ENCODE measurements at regions not wholly inside any gene's neighbourhood (a gene's known extent, or its start where the extent isn't known, plus 50 kb on each side); places are given as distances from the start of the nearest gene placed in this dataset.

DNA sequence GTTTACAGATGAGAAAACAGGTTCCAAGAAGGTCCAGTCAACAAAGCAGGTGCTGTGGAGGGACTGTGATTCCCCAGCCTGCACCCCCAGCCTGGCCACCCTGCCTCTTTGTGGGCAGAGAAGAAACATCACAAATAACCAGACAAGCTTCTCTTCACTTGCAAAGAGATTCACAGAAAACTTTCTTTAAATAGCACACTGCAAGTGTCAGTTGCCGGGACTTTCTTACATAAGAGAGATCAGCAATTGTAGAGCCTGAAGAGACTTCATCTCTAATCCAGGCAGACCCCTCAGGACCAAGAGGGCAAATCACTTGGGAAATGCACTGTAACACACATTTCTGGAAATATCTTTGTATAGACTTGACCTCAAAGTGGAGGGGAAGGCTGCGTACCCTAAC lies 207.9 kb upstream of the CHRNA7 start:
- TF ChIP-seq, protein P1, sequence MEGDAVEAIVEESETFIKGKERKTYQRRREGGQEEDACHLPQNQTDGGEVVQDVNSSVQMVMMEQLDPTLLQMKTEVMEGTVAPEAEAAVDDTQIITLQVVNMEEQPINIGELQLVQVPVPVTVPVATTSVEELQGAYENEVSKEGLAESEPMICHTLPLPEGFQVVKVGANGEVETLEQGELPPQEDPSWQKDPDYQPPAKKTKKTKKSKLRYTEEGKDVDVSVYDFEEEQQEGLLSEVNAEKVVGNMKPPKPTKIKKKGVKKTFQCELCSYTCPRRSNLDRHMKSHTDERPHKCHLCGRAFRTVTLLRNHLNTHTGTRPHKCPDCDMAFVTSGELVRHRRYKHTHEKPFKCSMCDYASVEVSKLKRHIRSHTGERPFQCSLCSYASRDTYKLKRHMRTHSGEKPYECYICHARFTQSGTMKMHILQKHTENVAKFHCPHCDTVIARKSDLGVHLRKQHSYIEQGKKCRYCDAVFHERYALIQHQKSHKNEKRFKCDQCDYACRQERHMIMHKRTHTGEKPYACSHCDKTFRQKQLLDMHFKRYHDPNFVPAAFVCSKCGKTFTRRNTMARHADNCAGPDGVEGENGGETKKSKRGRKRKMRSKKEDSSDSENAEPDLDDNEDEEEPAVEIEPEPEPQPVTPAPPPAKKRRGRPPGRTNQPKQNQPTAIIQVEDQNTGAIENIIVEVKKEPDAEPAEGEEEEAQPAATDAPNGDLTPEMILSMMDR (IDR thresholded peaks at IDR 0.05), result no peak
- TF ChIP-seq BHLHE40 (IDR thresholded peaks at IDR 0.05; ENCODE audit: low read depth, low read length), result no peak

Measured in A549 (cell line).